Neural crest cell (in vitro differentiated cells): ENCODE measurements at regions not wholly inside any gene's neighbourhood (a gene's known extent, or its start where the extent isn't known, plus 50 kb on each side); places are given as distances from the start of the nearest gene placed in this dataset.

Experiments
- DNase-seq: peaks from one replicate; pipeline ENCODE4 v3.0.0; 2021; ENCODE audit warnings: low read depth, mixed read lengths, low spot score
- H3K27ac Mint-ChIP-seq: one replicate; pipeline ENCODE4 v1.8.0; 2021; ENCODE audit warnings: mild to moderate bottlenecking, mixed read lengths; ENCODE audit not compliant: unreplicated experiment
- H3K27me3 Mint-ChIP-seq: 2 replicates; pipeline ENCODE4 v1.8.0; 2021; ENCODE audit warnings: low read depth, mild to moderate bottlenecking, mixed read lengths
- H3K36me3 Mint-ChIP-seq: 2 replicates; pipeline ENCODE4 v1.8.0; 2021; ENCODE audit warnings: low read depth, mild to moderate bottlenecking, mixed read lengths
- H3K4me1 Mint-ChIP-seq: 2 replicates; pipeline ENCODE4 v1.8.0; 2021; ENCODE audit warnings: mixed read lengths
- H3K4me3 Mint-ChIP-seq: one replicate; pipeline ENCODE4 v1.8.0; 2021; ENCODE audit warnings: mild to moderate bottlenecking, mixed read lengths
- H3K9me3 Mint-ChIP-seq: 2 replicates; pipeline ENCODE4 v1.8.0; 2021; ENCODE audit warnings: mixed read lengths
- CTCF ChIP-seq: fragments of 200-600 bp; sonication (generic); conservative IDR thresholded peaks from 2 replicates; pipeline ENCODE4 v1.5.0; 2021; ENCODE audit warnings: antibody characterized with exemption, mild to moderate bottlenecking

DNA sequence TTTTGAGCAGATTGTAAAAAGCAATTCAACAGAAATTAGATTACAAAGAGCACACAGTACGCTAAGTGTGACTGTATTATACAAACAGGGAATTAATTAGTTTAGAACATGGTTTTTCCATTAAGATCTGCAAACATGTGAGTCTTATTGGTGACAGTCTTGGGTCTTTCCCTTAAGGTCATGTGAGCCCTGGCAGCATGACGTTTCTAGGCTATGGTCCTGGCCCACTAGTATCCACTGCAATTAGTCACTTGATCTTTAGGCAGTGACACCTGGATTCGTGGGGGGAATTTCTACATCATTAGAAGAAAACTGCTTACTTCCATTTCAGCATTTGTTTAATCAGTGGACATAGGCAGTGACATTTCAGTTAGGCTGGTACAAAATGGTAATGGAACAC lies 360.2 kb upstream of the NR2F2 start:
- Mint-ChIP-seq H3K4me1 (peaks cover 37% of the 10 kb centered on the region), H3K27ac (no peak overlapping the region), H3K36me3 (peaks cover 4% of the 10 kb centered on the region), H3K9me3 (peaks cover 6% of the 10 kb centered on the region), H3K27me3 (no peaks in the 10 kb centered on the region), H3K4me3 (no peak overlapping the region)
- no peak for DNase-seq
- no peak for TF ChIP-seq CTCF

DNA sequence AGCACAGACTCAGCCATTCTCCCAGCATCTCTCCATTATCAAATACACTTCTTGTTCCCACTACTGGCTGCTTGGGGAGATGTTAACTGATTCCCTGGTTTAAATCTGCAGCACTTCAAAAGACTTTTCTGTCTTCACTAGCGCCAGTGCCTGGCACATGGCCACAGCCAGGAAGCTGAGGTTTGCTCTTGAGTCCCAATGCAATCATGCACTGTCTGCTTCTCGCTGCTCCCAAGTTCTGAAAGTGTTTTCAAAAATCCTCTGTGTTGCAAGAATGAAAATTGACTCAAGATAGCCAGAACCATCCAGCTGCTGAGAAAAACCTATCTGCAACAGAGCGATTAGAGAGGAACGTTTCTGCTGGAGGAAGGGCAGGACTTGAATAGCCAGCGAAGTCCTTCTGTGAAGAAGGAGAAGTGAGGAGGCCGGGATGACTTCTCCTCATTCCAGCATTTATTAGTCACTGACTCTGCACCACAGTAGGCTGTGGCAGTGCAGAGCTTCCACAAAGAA lies 358.4 kb upstream of the NR2F2 start:
- Mint-ChIP-seq H3K9me3 (peaks cover 11% of the 10 kb centered on the region), H3K36me3 (peaks cover 11% of the 10 kb centered on the region), H3K27me3 (no peaks in the 10 kb centered on the region), H3K4me1 (peaks cover 45% of the 10 kb centered on the region), H3K27ac (peak overlapping the region; percentile 3), H3K4me3 (no peak overlapping the region)
- no peak for TF ChIP-seq CTCF
- no peak for DNase-seq

GRCh38 chr15:95972812-95973211 lies 357.7 kb upstream of the NR2F2 start:
- H3K27ac Mint-ChIP-seq, result peak overlapping the region; percentile 14
- H3K27me3 Mint-ChIP-seq, result no peaks in the 10 kb centered on the region
- DNase-seq, result no peak
- H3K9me3 Mint-ChIP-seq, result peaks cover 11% of the 10 kb centered on the region
- H3K4me1 Mint-ChIP-seq, result peaks cover 49% of the 10 kb centered on the region
- H3K4me3 Mint-ChIP-seq, result no peak overlapping the region
- no peak for TF ChIP-seq CTCF
- H3K36me3 Mint-ChIP-seq, result peaks cover 11% of the 10 kb centered on the region

- H3K4me1 Mint-ChIP-seq, result peaks cover 58% of the 10 kb centered on the region
- DNase-seq, result peak; percentile 14
- H3K9me3 Mint-ChIP-seq, result peaks cover 11% of the 10 kb centered on the region
- H3K27ac Mint-ChIP-seq, result peak overlapping the region; percentile 78
- no peak for TF ChIP-seq CTCF
- H3K36me3 Mint-ChIP-seq, result peaks cover 11% of the 10 kb centered on the region
- peak overlapping the region; percentile 61 for H3K4me3 Mint-ChIP-seq
- H3K27me3 Mint-ChIP-seq, result no peaks in the 10 kb centered on the region
These were observed 356.8 kb upstream of the NR2F2 start for GRCh38 chr15:95973566-95974256.

- Mint-ChIP-seq H3K4me1 (peaks cover 71% of the 10 kb centered on the region), H3K9me3 (peaks cover 14% of the 10 kb centered on the region), H3K36me3 (peaks cover 15% of the 10 kb centered on the region), H3K4me3 (no peak overlapping the region), H3K27ac (no peak overlapping the region), H3K27me3 (no peaks in the 10 kb centered on the region)
- DNase-seq, result no peak
- no peak for TF ChIP-seq CTCF
These were observed 355.3 kb upstream of the NR2F2 start for GRCh38 chr15:95975212-95975611.
